ENCODE measurements at regions not wholly inside any gene's neighbourhood (a gene's known extent, or its start where the extent isn't known, plus 50 kb on each side); places are given as distances from the start of the nearest gene placed in this dataset.

DNA sequence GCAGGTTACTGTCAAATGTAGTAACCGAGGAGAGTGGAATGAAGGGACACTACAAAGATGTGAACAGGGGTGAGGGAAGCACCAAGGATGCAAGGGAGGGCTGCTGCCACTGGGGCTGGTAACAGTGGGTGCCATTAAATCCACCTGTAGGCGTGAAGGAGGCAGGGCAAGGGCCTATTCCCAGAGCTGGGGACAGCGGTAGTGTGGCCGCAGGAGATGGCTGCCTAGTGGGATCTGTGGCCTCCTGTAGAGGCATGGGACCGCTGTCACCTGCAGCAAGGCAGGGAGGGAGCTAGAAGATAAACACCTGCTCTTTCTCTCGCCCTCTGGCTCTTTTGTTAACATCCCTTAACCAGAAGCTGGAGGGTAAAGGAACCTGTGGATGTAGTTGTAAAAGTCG, 80.5 kb upstream of the CNIH3 start:
- no peak overlapping the region for H3K4me3 ChIP-seq
- H3K27ac ChIP-seq, result no peak overlapping the region
- no peak for DNase-seq (ENCODE audit: low spot score)
- no peak for TF ChIP-seq CTCF (IDR thresholded peaks at IDR 0.05)

GRCh38 chr1:224539971-224540370, 76.1 kb upstream of the CNIH3 start:
- no peak for TF ChIP-seq CTCF (IDR thresholded peaks at IDR 0.05)
- no peak for DNase-seq (ENCODE audit: low spot score)
- Histone ChIP-seq H3K4me3 (no peak overlapping the region), H3K27ac (no peak overlapping the region)

DNA sequence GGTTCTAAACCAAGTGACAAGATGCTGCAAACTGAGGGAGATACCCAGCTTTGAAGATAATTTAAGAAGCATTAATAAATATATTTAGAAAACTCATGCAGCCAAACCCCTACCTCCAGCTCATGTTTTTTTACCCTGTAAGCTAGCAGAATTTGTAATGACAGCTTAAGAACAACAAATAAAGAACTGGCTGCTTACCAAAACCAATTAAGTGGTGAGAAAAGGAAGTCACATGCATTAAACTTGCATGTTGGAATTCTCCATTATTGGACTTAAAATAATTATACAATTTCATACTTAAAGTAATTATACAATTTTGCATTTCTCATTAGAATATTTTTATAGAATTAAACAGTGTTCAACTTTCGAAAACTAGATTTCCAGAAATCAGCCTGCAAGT, 75.6 kb upstream of the CNIH3 start:
- Histone ChIP-seq H3K27ac (no peak overlapping the region), H3K4me3 (no peak overlapping the region)
- TF ChIP-seq CTCF (IDR thresholded peaks at IDR 0.05), result no peak
- DNase-seq (ENCODE audit: low spot score), result no peak

- no peak for TF ChIP-seq CTCF (IDR thresholded peaks at IDR 0.05)
- DNase-seq (ENCODE audit: low spot score), result no peak
- H3K4me3 ChIP-seq, result no peak overlapping the region
- H3K27ac ChIP-seq, result no peak overlapping the region
These were observed 74.9 kb upstream of the CNIH3 start for GRCh38 chr1:224541072-224541790.

- TF ChIP-seq CTCF (IDR thresholded peaks at IDR 0.05), result no peak
- Histone ChIP-seq H3K27ac (no peak overlapping the region), H3K4me3 (no peak overlapping the region)
- no peak for DNase-seq (ENCODE audit: low spot score)
These were observed 74.1 kb upstream of the CNIH3 start for GRCh38 chr1:224541901-224542630.

DNA sequence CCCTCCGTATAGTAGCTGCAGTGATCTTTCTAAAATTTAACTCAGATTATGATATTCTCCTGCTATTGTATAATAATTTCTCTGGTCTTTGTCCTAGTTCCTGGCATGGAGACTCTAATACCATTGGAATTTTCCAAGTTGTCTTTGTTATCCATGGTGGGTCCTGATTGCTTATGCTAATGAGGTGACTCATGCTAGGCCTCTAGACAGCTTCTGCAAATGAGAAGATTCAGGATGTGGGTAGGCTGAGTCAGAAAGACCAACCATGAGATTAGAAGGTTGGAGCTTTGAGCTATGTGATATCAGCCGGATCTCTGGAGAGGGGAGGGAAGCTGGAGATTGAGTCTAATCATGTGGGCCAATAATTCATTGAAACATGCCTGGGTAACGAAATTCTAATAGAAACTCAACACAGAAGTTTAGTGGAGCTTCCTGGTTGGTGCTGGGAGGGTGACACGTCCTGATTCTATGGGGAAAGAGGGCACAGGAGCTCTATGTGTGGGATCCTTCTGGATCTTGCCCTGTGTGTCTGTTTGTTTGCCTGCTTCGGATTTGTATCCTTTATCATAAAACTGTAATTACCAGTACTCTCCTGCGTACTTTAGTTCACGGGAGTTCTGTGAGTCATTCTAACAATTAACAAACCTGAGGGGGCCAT, 73.2 kb upstream of the CNIH3 start:
- TF ChIP-seq CTCF (IDR thresholded peaks at IDR 0.05), result no peak
- no peak for DNase-seq (ENCODE audit: low spot score)
- no peak overlapping the region for H3K4me3 ChIP-seq
- H3K27ac ChIP-seq, result no peak overlapping the region
